DND-41 (cell line): ENCODE measurements at regions not wholly inside any gene's neighbourhood (a gene's known extent, or its start where the extent isn't known, plus 50 kb on each side); places are given as distances from the start of the nearest gene placed in this dataset.

ENCODE experiments used
- EZH2 ChIP-seq: IDR thresholded peaks from 3 replicates; pipeline ENCODE4 v1.6.1; 2012; ENCODE audit warnings: borderline replicate concordance, low read depth, mild to moderate bottlenecking, moderate library complexity, low read length, inconsistent platforms; ENCODE audit not compliant: severe bottlenecking
- TF ChIP-seq, protein P1 (sequence below): IDR thresholded peaks from 2 replicates; pipeline ENCODE4 v1.5.1; 2012; ENCODE audit warnings: borderline replicate concordance, low read length, moderate library complexity, mild to moderate bottlenecking; ENCODE audit not compliant: poor library complexity, severe bottlenecking; ENCODE audit errors: extremely low read depth

DNA sequence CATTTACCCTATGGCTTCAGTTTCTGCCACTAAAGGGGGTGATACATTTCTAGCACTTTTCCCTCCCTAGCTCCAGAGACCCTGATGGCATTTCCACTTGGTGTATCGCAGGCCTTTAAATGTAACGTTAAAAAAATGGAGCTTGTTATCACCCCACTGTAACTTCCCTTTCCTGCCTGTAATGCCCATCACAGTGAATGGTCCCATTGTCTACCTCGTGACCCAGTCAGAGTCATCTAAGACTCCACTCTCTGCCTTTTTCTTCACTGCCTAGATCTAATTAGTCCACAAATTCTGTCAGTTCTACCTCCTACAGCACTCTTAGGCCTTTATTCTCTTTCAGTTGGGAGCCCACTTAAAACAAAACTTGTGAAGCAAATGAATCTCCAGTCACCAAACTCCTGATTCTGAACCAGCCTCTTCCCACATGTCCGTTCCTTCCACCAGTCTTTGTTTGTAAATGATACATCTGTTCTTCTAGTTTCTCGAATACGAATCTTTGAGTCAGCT lies 64.8 kb downstream of the NHLRC3 start:
- TF ChIP-seq, protein P1, sequence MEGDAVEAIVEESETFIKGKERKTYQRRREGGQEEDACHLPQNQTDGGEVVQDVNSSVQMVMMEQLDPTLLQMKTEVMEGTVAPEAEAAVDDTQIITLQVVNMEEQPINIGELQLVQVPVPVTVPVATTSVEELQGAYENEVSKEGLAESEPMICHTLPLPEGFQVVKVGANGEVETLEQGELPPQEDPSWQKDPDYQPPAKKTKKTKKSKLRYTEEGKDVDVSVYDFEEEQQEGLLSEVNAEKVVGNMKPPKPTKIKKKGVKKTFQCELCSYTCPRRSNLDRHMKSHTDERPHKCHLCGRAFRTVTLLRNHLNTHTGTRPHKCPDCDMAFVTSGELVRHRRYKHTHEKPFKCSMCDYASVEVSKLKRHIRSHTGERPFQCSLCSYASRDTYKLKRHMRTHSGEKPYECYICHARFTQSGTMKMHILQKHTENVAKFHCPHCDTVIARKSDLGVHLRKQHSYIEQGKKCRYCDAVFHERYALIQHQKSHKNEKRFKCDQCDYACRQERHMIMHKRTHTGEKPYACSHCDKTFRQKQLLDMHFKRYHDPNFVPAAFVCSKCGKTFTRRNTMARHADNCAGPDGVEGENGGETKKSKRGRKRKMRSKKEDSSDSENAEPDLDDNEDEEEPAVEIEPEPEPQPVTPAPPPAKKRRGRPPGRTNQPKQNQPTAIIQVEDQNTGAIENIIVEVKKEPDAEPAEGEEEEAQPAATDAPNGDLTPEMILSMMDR: no peak
- TF ChIP-seq EZH2: no peak
